ENCODE measurements at regions not wholly inside any gene's neighbourhood (a gene's known extent, or its start where the extent isn't known, plus 50 kb on each side); places are given as distances from the start of the nearest gene placed in this dataset.

DNA sequence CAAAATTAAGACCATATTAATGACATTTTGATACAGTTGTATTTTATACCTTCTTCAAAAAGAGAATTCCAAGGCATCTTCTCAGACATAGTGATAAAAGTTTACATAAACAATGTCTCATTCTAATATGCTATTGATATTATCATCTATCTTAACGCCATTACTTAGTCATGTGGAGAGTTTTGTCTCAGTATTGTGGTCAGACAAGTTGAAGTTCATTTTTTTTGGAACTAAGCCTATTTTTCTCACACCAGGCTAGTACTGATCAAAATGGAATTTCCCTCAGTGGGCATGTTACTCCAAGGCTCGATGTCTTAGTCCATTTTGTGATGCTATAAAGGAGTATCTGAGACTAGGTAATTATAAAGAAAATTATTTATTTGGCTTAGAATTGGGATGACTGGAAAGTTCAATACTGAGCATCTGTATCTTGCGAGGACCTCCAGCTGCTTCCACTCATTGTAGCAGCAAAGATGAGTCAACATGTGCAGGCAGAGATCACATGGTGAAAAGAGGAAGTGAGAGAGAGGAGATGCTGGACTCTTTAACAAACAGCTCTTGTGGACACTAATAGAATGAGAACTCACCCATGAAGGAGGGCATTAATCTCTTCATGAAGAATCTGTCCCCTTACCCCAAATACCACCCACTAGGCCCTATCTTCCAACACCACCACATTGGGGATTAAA is 825.5 kb upstream of the MANEA start:
- Histone ChIP-seq H3K27ac (ENCODE audit: low read depth in 2 of 2, low read length in 1 of 2) (no peak overlapping the region), H4K20me1 (ENCODE audit: insufficient read depth) (no peaks in the 10 kb centered on the region), H3K4me3 (ENCODE audit: low read depth in 2 of 2, low read length in 1 of 2) (no peak overlapping the region), H3K4me1 (ENCODE audit: control insufficient read depth in 1 of 2, insufficient read depth in 2 of 2, low read depth in 1 of 2, low read length in 1 of 2) (no peaks in the 10 kb centered on the region), H2AFZ (ENCODE audit: low read depth) (no peak overlapping the region), H3K36me3 (replicated peaks in 1 of 2; ENCODE audit: control insufficient read depth in 1 of 2, insufficient read depth in 2 of 2, low read length in 1 of 2) (no peaks in the 10 kb centered on the region), H3K9me2 (no peaks in the 10 kb centered on the region), H3K9ac (no peak overlapping the region), H3F3A (replicated peaks; ENCODE audit: insufficient read depth) (peaks cover 4% of the 10 kb centered on the region), H3K79me2 (ENCODE audit: insufficient read depth) (no peaks in the 10 kb centered on the region), H3K4me2 (no peak overlapping the region), H3K9me3 (no peaks in the 10 kb centered on the region), H3K27me3 (ENCODE audit: insufficient read depth) (no peaks in the 10 kb centered on the region)
- POLR2A ChIA-PET, result no interaction called here
- CTCF ChIA-PET, result no interaction called here
- TF ChIP-seq TEAD4 (IDR thresholded peaks at IDR 0.05; ENCODE audit: borderline replicate concordance, insufficient read depth) (no peak), NFIC (IDR thresholded peaks at IDR 0.05; ENCODE audit: borderline replicate concordance) (no peak), NRF1 (IDR thresholded peaks at IDR 0.05; ENCODE audit: low read depth, low read length) (no peak), USF1 (IDR thresholded peaks at IDR 0.05; ENCODE audit: borderline replicate concordance, low read depth) (no peak), MXI1 (IDR thresholded peaks at IDR 0.05; ENCODE audit: low read depth, low read length) (no peak), GATA2 (CRISPR knock-in tag; IDR thresholded peaks at IDR 0.05) (no peak), SMC3 (IDR thresholded peaks at IDR 0.05; ENCODE audit: low read depth, low read length) (no peak), FOXM1 (IDR thresholded peaks at IDR 0.05; ENCODE audit: low read depth) (no peak)
- TF ChIP-seq, protein P1, sequence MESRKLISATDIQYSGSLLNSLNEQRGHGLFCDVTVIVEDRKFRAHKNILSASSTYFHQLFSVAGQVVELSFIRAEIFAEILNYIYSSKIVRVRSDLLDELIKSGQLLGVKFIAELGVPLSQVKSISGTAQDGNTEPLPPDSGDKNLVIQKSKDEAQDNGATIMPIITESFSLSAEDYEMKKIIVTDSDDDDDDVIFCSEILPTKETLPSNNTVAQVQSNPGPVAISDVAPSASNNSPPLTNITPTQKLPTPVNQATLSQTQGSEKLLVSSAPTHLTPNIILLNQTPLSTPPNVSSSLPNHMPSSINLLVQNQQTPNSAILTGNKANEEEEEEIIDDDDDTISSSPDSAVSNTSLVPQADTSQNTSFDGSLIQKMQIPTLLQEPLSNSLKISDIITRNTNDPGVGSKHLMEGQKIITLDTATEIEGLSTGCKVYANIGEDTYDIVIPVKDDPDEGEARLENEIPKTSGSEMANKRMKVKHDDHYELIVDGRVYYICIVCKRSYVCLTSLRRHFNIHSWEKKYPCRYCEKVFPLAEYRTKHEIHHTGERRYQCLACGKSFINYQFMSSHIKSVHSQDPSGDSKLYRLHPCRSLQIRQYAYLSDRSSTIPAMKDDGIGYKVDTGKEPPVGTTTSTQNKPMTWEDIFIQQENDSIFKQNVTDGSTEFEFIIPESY (IDR thresholded peaks at IDR 0.05; ENCODE audit: borderline replicate concordance, low read depth), result no peak
- TF ChIP-seq, protein P2, sequence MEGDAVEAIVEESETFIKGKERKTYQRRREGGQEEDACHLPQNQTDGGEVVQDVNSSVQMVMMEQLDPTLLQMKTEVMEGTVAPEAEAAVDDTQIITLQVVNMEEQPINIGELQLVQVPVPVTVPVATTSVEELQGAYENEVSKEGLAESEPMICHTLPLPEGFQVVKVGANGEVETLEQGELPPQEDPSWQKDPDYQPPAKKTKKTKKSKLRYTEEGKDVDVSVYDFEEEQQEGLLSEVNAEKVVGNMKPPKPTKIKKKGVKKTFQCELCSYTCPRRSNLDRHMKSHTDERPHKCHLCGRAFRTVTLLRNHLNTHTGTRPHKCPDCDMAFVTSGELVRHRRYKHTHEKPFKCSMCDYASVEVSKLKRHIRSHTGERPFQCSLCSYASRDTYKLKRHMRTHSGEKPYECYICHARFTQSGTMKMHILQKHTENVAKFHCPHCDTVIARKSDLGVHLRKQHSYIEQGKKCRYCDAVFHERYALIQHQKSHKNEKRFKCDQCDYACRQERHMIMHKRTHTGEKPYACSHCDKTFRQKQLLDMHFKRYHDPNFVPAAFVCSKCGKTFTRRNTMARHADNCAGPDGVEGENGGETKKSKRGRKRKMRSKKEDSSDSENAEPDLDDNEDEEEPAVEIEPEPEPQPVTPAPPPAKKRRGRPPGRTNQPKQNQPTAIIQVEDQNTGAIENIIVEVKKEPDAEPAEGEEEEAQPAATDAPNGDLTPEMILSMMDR (IDR thresholded peaks at IDR 0.05), result no peak
- 7% methylated on average over 3 of the region's 3 CpGs for WGBS (ENCODE audit: low lambda C conversion rate)
- DNase-seq, result no peak

- H3K27me3 ChIP-seq (ENCODE audit: insufficient read depth), result no peaks in the 10 kb centered on the region
- CTCF ChIA-PET, result no interaction called here
- H3K4me1 ChIP-seq (ENCODE audit: control insufficient read depth in 1 of 2, insufficient read depth in 2 of 2, low read depth in 1 of 2, low read length in 1 of 2), result no peaks in the 10 kb centered on the region
- POLR2A ChIA-PET, result no interaction called here
- H3F3A ChIP-seq (replicated peaks; ENCODE audit: insufficient read depth), result no peaks in the 10 kb centered on the region
- no peaks in the 10 kb centered on the region for H4K20me1 ChIP-seq (ENCODE audit: insufficient read depth)
- no peaks in the 10 kb centered on the region for H3K9me2 ChIP-seq
- no peak overlapping the region for H3K27ac ChIP-seq (ENCODE audit: low read depth in 2 of 2, low read length in 1 of 2)
- no peaks in the 10 kb centered on the region; the same call in 1 of the 2 replicates for H3K9me3 ChIP-seq
- no peaks in the 10 kb centered on the region for H3K79me2 ChIP-seq (ENCODE audit: insufficient read depth)
- no peak overlapping the region for H2AFZ ChIP-seq (ENCODE audit: low read depth)
- H3K9ac ChIP-seq, result no peak overlapping the region
- no peaks in the 10 kb centered on the region for H3K36me3 ChIP-seq (replicated peaks in 1 of 2; ENCODE audit: control insufficient read depth in 1 of 2, insufficient read depth in 2 of 2, low read length in 1 of 2)
- no peak overlapping the region for H3K4me3 ChIP-seq (ENCODE audit: low read depth in 2 of 2, low read length in 1 of 2)
- no peak overlapping the region for H3K4me2 ChIP-seq
- no peak for DNase-seq
- 58% methylated on average over 2 of the region's 2 CpGs for WGBS (ENCODE audit: low lambda C conversion rate)
- TF ChIP-seq, protein P3, sequence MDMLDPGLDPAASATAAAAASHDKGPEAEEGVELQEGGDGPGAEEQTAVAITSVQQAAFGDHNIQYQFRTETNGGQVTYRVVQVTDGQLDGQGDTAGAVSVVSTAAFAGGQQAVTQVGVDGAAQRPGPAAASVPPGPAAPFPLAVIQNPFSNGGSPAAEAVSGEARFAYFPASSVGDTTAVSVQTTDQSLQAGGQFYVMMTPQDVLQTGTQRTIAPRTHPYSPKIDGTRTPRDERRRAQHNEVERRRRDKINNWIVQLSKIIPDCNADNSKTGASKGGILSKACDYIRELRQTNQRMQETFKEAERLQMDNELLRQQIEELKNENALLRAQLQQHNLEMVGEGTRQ (IDR thresholded peaks at IDR 0.05; ENCODE audit: borderline replicate concordance, low read depth, low read length), result no peak
- TF ChIP-seq USF1 (IDR thresholded peaks at IDR 0.05; ENCODE audit: borderline replicate concordance, low read depth) (no peak), POLR2AphosphoS5 (IDR thresholded peaks at IDR 0.05; ENCODE audit: low read depth, low read length) (no peak), RAD21 (IDR thresholded peaks at IDR 0.05; ENCODE audit: low read length) (no peak), FOXM1 (IDR thresholded peaks at IDR 0.05; ENCODE audit: low read depth) (no peak)
- TF ChIP-seq, protein P4, sequence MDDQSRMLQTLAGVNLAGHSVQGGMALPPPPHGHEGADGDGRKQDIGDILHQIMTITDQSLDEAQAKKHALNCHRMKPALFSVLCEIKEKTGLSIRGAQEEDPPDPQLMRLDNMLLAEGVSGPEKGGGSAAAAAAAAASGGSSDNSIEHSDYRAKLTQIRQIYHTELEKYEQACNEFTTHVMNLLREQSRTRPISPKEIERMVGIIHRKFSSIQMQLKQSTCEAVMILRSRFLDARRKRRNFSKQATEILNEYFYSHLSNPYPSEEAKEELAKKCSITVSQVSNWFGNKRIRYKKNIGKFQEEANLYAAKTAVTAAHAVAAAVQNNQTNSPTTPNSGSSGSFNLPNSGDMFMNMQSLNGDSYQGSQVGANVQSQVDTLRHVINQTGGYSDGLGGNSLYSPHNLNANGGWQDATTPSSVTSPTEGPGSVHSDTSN (IDR thresholded peaks at IDR 0.05), result no peak
- TF ChIP-seq, protein P1 (IDR thresholded peaks at IDR 0.05; ENCODE audit: borderline replicate concordance, low read depth), result no peak
- TF ChIP-seq, protein P5, sequence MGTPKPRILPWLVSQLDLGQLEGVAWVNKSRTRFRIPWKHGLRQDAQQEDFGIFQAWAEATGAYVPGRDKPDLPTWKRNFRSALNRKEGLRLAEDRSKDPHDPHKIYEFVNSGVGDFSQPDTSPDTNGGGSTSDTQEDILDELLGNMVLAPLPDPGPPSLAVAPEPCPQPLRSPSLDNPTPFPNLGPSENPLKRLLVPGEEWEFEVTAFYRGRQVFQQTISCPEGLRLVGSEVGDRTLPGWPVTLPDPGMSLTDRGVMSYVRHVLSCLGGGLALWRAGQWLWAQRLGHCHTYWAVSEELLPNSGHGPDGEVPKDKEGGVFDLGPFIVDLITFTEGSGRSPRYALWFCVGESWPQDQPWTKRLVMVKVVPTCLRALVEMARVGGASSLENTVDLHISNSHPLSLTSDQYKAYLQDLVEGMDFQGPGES (IDR thresholded peaks at IDR 0.05; ENCODE audit: low read depth, low read length), result no peak
These were observed 841.1 kb upstream of the MANEA start for GRCh38 chr6:94736236-94736635.

Measured in SK-N-SH (cell line).